HG02610 (cell line): ENCODE measurements at regions not wholly inside any gene's neighbourhood (a gene's known extent, or its start where the extent isn't known, plus 50 kb on each side); places are given as distances from the start of the nearest gene placed in this dataset.

ENCODE experiments used
- ATAC-seq: cut with Tn5 transposase; IDR thresholded peaks from one replicate; pipeline ENCODE4 v1.9.1; 2021; ENCODE audit warnings: mild to moderate bottlenecking, moderate library complexity; ENCODE audit not compliant: unreplicated experiment

GRCh38 chr1:81446000-81446669 lies 354.6 kb upstream of the ADGRL2 start:
- no peak for ATAC-seq

- ATAC-seq = no peak
Measured at GRCh38 chr1:81443288-81443687, 357.4 kb upstream of the ADGRL2 start.

GRCh38 chr1:81439046-81439823 lies 361.5 kb upstream of the ADGRL2 start:
- ATAC-seq = peak; percentile 75

- peak; percentile 81 for ATAC-seq
Measured at GRCh38 chr1:81437649-81438048, 363.1 kb upstream of the ADGRL2 start.

- no peak for ATAC-seq
Measured at GRCh38 chr1:81437213-81437612, 363.5 kb upstream of the ADGRL2 start.

- ATAC-seq = no peak
Measured at GRCh38 chr1:81435175-81435574, 365.6 kb upstream of the ADGRL2 start.

- no peak for ATAC-seq
Measured at GRCh38 chr1:81433676-81434075, 367.1 kb upstream of the ADGRL2 start.

GRCh38 chr1:81432654-81433109 lies 368.1 kb upstream of the ADGRL2 start:
- ATAC-seq = no peak

GRCh38 chr1:81432059-81432458 lies 368.7 kb upstream of the ADGRL2 start:
- ATAC-seq = no peak

- ATAC-seq = no peak
Measured at GRCh38 chr1:81431624-81432000, 369.1 kb upstream of the ADGRL2 start.

- ATAC-seq = no peak
Measured at GRCh38 chr1:81430955-81431623, 369.6 kb upstream of the ADGRL2 start.

GRCh38 chr1:81430236-81430938 lies 370.3 kb upstream of the ADGRL2 start:
- ATAC-seq = no peak

- no peak for ATAC-seq
Measured at GRCh38 chr1:81428998-81429397, 371.7 kb upstream of the ADGRL2 start.

- ATAC-seq = no peak
Measured at GRCh38 chr1:81424816-81425215, 375.9 kb upstream of the ADGRL2 start.

GRCh38 chr1:81424061-81424460 lies 376.7 kb upstream of the ADGRL2 start:
- no peak for ATAC-seq

- ATAC-seq = peak; percentile 58
Measured at GRCh38 chr1:81420760-81421159, 380.0 kb upstream of the ADGRL2 start.

GRCh38 chr1:81414488-81415015 lies 386.2 kb upstream of the ADGRL2 start:
- ATAC-seq = peak; percentile 95

- ATAC-seq = no peak
Measured at GRCh38 chr1:81412954-81413353, 387.8 kb upstream of the ADGRL2 start.

GRCh38 chr1:81410941-81411340 lies 389.8 kb upstream of the ADGRL2 start:
- no peak for ATAC-seq

GRCh38 chr1:81410351-81410750 lies 390.4 kb upstream of the ADGRL2 start:
- ATAC-seq = no peak

- ATAC-seq = no peak
Measured at GRCh38 chr1:81409780-81410274, 390.9 kb upstream of the ADGRL2 start.
